ENCODE measurements at regions not wholly inside any gene's neighbourhood (a gene's known extent, or its start where the extent isn't known, plus 50 kb on each side); places are given as distances from the start of the nearest gene placed in this dataset.

- TF ChIP-seq POLR2A (IDR thresholded peaks at IDR 0.05) (no peak), POLR2AphosphoS5 (IDR thresholded peaks at IDR 0.05) (no peak)
These were observed 420.3 kb downstream of the FAT4 start for GRCh38 chr4:125735102-125735501.

All from spleen (tissue), 3 donors.